NCI-H1092 treated with DMSO at 0.1 percent for 48 hours (cell line): ENCODE measurements at regions not wholly inside any gene's neighbourhood (a gene's known extent, or its start where the extent isn't known, plus 50 kb on each side); places are given as distances from the start of the nearest gene placed in this dataset.

ENCODE experiments used
- DNase-seq: peaks from one replicate; lab custom pipeline; 2025; lab: John Stamatoyannopoulos, UW

DNA sequence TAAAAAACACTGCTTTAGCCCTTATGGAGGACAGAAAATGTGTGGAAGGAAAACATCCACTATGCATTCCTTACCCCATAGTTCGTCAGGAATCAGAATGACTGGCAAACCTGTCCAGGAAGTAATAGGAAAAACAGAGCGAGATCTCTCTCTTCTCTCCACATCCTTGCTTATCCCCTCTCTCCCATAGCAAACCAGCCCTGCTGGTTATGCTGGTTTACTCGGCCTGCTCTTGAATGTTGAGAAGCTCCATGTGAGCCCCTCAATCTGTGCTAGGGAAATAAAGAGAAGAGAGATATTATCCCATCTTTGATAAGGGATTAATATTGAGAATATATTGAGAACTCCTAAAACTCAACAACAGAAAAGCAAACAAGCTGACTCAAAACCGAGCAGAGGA, 402.8 kb upstream of the RBFOX1 start:
- no peak for DNase-seq

DNA sequence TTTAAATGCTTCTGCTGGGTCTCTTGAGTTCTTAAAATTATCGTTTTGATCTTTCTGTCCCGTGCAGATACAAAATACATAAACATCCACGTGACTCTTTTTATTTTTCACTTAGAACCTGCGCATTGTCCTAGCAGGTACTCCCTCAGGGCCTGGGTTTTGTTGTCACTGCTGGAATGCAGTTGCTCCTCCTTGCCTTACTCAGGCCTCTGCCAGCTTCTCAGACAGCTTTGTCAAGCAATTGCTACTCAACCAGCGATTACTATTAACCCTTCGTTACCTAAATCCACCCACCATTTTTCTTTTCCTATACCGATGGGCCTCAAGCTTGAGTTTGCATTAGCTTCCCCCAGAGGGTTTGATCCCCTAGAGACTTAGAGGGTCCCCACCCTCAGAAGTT, 405.9 kb upstream of the RBFOX1 start:
- DNase-seq, result no peak

DNA sequence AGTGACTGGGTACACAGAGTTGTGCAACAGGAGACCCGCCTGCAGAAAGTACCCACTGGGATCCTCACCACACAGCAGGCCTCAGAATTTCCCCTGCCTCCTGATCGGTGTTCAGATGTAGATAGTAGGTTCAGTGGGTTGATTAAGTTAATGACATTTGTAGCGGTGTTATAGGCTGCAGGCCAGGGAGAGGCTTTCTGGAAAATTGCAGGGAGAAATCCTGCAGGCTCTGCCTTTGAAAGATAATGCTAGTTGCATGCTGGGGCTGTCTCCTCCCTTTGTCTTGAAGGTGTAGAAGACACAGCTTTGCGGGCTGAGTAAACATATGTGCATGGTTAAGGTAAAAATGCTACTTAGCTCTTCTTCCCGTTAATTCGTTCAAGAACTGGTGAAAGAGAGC, 406.3 kb upstream of the RBFOX1 start:
- DNase-seq, result no peak

DNA sequence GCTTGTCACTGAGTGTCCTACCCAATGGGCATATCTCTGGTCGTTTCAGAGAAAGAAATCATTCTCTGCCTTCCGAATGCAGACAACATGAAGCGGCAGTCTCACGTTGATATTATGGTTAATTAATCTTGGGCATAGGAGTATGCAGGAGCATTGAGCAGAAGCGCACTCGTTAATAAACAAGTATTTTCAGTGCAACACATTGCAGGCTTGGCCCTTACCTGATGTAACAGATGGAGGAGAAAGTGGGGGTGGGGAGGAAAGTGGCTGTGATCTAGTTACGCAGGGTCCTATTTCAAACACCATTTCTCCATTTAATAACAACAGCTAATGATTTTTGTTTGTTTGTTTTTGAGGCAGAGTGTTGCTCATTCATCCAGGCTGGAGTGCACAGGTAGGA, 414.0 kb upstream of the RBFOX1 start:
- no peak for DNase-seq

DNA sequence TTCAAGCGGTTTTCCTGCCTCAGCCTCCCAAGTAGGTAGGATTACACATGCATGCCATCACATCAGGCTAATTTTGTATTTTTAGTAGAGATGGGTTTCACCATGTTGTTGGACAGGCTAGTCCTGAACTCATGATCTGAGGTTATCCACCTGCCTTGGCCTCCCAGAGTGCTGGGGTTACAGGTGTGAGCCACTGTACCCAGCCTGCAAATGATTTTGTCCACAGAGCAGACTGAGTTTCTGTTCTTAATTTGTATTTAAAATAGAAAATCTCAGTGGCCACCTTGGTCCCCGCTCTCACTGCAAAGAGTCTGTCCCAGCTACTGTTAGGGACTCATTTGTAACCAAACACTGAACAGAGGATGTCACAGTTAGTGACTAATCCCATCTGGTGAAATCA, 415.7 kb upstream of the RBFOX1 start:
- no peak for DNase-seq

DNA sequence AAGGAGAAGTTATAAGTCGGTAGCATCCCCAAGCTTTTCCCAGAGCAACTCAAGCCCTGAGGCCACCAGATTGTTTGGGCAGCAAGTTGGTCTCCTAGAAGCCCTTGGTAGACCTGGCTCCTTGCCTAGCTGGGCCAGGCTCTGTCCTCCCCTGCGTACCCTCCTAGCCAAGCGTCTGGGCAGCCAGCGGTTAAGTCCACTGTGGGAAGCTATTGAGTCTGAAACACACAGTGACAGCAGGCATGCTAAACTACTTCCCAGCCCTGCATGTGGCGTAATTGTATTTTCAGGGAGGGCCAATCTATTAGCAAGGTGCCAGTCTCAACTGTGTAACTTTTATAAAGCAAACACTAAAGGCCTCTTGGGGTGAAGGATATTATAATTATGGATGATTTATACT, 419.1 kb upstream of the RBFOX1 start:
- DNase-seq, result no peak

DNA sequence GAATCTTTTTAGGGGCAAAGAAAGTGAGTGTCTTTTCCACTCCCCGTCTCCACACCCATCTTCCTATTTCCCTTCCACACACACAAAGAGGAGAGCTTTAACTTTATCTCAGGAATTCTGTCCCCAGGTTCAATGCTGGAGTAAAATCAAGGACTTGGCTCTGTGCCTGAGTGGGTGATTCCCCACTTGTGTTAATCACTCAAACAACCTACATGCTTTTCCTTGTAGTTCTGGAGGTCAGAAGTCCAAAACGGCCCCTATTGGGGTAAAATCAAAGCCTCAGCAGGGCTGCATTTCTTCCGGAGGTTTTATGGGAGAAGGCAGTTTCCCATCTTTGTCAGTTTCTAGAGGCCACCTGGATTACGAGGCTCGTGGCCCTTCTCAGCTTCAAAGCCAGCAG, 422.3 kb upstream of the RBFOX1 start:
- DNase-seq, result no peak

DNA sequence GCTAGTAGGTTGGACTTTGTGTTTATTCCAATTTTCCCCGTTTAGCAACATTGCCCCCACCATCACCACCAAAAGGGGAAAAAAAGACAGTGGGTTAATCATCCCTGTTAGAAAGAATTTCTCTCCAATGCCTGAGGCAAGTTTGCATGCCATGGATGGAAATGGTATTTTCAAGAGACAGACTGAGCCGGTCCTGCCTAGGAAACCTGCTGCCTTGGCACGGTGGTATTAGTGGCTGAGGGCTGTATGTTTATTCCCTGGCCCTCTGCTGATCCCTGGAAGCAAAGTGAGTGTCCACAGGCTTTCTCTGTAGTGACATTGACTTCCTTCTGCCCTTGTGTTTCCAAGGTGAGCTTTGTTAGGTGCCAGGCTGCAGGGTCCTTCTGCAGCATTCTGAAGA, 427.0 kb upstream of the RBFOX1 start:
- no peak for DNase-seq

DNA sequence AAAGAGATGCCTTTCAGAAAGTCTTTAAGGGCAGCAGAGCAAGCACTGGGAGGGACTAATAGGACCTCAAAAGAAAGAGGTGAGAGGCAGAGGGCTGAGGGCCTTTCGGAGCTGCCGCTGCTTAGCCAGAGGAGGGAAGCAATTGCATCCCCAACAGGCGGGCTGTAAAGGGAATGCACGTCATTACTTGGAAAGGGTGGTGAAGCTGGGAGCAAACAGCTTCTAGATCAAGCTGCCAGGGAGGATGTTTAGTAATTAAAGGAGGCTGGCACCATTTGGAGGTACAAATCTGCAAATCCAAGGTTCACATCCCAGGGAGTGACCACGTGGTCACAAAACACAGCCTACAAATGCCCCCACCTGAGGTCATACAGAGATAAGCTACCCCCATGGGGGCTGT, 429.0 kb upstream of the RBFOX1 start:
- no peak for DNase-seq

DNA sequence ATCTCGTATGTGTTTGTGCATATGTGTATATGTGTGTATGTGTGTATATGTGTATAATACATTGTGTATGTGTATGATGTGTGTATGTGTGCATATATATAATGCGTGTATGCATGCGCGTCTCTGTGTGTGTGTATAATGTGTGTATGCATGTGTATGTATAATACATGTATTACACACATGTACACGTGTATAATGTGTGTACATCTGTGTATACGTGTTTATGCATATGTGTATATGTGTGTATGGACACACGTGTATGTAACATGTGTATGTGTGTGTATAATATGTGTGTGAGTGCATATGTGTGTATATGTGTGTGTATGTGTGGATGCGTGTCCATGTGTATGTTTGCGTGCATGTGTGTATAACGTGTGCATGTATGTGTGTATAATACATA, 433.7 kb upstream of the RBFOX1 start:
- no peak for DNase-seq

DNA sequence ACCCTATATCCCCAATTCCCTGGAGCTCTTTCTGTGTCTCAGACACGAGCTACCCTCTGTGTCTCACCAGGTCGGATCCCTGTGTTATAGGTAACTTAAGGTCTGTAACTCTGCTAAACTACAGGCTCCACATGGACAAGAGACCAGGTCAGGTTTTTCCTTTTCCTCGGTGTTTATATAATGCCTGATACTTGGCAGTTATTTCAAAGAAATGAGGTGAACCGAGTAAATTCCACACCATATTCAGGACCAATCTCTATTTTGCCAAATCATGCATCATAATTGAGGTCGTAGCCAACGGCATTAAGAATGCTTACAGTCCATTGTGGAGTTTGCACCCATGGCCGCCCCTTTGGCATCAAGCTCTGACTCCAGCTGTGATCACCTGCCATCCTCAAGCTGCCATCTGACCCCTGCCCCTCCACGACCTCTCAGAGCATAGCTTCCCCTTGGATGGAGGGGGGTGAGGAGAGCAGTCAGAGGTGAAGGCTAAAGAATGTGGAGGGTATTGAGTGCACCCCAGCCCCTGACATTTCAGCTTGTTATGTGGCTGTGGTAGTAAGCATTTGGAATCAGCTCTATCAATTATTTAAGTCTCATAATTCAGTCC, 434.7 kb upstream of the RBFOX1 start:
- no peak for DNase-seq

DNA sequence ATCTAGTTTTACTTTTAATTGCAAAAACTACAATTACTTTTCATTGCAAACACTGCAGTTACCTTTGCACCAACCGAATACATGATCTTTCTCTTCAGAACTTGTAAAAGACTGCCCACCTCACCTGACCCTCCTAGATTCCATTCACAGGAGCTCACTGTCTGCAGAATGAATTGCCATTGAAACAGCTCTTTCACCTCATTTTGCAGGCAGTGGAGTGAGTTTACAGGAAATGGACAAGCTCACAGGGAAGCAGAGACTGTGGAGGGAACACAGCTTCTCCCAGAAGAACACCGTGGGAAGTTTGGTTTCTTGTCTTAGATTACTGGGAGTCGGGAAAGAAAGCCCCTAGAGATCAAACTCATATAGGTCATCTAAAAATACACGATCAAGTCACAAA, 439.7 kb upstream of the RBFOX1 start:
- no peak for DNase-seq

DNA sequence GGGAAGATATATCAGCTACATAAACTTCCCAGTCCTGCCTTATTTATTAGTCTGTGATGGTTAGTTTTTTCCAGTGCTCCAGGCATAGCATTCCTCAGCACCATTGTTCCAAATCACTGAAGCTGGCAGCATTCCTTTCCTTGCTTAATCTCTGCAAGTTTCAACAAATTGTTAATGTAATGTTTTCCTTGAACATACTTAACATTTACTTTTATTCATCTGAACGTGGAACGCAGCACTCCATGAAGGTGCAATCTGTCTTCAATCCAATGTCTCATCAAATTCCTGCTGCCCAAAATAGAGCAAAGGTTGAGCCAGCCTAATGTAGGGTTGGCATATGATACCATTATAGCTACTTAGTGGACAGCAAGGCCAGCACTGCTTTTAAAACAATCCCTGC, 441.1 kb upstream of the RBFOX1 start:
- no peak for DNase-seq

DNA sequence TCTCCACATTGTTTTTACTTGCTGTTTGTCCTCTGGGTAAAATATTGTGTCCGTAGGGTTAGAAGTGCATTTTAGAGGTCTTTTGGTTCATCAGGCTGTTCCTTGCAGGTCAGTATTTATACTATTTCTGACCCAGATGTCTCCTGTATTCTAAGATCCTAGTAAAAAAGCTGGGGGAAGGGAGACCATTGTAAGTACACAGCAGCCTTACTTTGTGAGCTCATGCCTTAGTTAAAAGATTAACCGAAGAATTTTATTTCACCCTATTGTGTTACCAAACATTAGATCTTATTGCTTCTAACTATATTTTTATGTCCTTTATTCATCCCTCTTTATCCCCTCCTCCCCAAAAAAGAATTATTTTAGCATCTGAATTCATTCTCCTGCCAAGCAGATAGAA, 444.1 kb upstream of the RBFOX1 start:
- no peak for DNase-seq

DNA sequence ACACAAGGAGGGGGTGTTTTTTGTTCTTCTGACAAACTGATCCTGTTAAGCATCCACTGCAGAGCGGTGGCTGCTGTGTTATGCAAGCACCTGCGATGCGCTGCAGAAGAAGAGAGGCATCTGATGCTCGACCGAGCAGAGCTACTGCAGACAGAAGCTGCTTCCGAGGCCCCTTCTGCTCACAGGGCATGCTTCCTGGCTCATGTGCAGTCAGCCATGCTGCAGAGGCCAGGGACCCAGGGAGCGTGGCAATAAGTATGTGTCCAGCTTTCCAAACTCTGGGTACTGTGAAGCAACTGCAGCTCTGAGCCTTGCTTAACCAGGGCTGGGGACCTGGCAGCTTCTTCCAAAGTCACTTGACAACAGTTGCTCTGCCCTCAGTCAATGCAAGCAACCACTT, 448.6 kb upstream of the RBFOX1 start:
- no peak for DNase-seq

DNA sequence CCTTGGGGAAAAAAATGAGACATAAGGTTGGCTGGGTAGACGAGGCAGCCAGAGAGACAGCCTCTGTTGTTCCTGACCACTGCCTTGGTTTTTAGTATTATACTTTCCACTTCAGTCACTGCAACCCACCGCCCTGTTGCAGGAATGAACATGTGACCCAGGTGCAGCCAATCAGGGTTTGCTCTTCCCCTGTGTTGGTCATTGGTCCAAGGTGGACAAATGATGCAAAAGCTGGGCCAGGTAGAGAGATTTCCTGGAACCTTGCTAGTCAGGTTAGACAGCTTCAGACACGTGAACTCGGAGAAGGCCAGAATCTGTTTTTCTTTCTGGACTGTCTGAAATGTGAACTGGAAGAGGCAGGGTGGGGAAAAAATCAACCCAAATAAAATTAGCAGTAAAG, 452.4 kb upstream of the RBFOX1 start:
- no peak for DNase-seq

DNA sequence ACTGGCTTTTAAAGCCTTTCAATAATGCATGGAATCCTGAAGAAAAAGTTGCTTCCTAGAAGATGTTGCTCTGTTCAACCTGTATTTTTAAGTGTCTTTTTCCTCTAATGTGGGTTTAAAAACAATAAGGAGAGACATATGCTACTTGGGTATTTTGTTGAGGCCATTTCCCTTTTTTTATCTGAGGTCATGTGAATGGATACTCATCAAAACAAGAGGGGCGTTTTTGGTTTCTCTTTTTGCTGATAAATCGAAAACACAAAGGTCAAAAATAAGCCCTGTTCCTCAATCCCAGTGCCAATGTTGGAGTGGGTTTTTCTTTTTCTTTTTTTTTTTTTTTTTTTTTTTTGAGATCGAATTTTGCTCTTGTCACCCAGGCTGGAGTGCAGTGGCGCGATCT, 468.0 kb upstream of the RBFOX1 start:
- DNase-seq, result no peak

DNA sequence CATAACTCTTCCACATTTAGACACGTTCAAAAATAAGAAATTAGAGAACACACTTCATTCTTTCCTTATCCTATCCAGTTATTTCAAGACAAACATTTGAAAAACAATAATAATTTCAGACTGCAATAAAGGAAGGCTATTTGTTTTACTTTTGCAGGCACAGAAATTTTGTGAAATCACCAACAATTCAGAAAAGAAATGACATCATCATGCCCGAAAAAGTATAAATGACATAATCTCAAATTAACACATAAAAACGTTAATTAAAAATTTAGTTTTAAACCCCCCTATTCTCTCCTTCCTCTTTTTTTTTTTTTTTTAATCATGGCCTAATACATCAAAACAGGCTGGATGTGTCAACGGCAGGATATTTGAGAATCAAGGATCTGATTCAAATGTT, 468.4 kb upstream of the RBFOX1 start:
- DNase-seq, result no peak

DNA sequence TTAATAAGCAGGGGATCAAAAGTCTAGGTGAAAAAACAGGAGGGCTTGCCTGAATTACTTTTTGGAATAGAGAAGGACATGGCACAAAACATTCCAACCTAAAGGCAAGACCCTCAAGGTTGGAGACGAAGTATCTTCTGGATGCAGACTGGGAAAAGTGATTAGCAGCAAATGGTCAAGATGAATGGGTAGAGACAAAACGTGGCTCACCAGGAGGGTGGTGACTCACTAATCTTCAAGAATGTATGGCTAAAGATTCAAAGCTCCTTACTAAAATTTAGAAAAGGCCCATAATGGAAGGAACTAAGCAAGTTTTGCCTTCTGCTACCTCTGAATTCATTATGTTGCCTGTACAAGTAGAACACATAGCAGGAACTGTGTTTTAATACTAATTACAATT, 469.5 kb upstream of the RBFOX1 start:
- DNase-seq, result no peak

DNA sequence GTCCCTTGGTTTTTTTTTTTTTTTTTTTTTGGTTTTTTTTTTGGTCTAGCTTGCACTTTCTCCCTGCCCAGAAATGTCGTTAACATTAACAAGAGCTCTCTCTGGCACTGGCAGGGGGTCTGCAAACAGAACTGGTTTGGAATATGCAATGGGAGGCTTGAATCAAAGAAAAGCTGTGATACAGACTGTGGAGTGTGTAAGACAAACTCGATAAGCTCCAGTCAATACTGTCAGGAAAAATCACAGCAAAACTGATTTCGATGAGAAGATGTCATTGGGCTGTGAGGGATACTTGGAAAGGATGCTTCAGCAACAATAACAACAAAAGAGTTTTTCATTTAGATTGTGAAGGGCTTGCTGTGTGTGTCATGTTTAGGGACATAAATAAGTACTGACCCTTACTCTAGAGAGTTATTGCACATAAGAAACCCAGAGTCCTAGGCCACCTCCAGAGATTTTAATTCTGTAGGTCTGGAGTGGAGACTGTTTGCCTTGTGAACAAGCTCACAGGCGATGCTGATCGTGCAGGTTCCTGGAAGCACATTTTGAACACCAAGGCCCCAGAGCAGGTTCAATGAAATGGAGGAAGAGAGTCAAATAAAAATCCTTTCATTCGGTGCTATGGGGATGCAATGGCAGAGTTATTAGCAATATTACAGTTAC, 470.7 kb upstream of the RBFOX1 start:
- no peak for DNase-seq

DNA sequence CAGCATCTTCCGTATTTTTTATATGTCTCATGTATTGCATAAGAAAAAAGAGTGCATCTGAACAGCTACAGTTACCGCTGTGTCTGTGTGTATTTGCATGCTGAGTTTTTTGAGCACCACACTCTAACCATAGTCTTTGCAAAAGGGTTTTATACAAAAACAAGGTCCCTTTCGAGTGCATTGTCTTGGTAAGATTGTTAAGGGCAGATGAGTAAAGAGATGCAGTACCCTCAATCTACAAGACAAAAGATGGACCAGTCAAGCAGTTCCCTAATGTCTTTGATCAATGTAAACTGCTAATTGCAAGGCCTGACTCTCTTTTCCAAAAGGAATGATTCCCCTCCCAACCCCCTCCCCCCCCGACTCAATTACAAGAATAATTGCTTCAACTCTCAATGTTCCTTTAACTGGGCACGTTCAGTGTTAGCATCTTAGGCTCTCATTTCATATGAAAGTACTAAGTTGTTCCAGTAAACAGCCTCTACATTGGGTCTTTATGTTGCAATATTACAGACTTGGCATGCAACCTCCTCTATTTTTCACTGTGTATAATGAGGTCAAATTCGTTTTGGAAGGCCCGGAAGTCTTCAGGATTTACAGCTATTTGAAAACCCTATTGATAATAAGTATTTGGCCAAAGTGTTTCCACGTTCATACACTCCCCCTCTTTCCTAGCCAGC, 471.4 kb upstream of the RBFOX1 start:
- DNase-seq, result no peak

DNA sequence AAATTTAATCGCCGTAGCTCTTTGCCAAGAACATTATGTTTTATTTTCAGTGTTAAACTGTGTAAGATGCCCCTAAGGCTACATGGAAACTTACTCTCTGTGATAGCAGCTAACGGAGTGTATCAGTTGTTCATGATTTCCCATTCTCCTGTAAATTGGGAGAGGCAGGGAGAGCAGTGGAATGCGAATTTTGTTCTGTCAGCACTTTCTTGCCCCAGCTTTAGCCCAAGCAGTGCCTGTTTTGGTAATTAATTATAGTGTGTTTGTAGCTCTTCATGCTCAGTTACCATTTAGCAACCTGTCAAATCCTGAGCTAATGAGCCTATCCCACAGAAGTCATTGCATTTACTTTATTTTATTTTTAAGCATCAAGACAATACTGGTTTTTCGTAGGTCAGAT, 475.1 kb upstream of the RBFOX1 start:
- no peak for DNase-seq

DNA sequence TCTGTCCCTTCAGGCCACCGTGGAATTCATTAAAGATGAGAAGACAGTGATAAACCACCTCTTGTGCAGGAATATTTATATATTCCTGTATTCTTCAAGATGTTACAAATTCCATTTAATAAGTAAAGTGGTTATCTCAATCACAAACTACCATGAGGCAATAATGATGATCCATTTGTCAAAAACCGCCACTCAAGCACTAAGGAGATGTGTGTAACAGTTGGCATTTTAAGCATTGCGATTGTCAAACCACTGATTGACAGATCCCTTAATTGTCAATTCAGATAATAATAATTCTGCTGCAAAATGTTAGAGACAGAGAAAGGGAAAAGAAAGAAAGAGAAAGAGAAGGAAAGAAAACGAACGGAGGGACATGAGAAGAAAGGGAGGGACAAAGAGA, 476.1 kb upstream of the RBFOX1 start:
- no peak for DNase-seq

DNA sequence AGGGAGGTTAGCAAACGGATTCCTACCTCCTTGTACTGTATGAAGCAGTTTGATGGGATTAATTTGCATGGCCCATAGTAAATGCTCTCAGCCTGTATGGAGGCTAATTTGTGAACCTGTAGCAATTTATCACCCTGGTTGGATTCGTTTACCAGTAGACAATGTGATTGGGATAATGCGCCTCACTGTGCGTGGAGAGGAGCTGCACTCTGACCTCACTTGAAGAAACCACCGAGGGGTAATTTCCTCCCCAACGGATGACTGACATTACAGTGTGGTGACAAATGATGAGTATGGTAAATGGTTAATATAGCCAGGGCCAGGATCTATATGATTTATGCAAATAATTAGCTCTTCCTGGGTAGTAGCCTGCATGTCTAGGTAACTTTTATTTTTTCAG, 479.1 kb upstream of the RBFOX1 start:
- no peak for DNase-seq
